GM18861 (cell line): ENCODE measurements at regions not wholly inside any gene's neighbourhood (a gene's known extent, or its start where the extent isn't known, plus 50 kb on each side); places are given as distances from the start of the nearest gene placed in this dataset.
"Not testable (repeated sequence)": the region's sequence is repeated elsewhere in the genome, so short reads cannot be mapped to it uniquely, and the experiment has no call there.

Experiments
- ATAC-seq: cut with Tn5 transposase; IDR thresholded peaks from one replicate; pipeline ENCODE4 v1.9.1; 2021; ENCODE audit not compliant: unreplicated experiment

DNA sequence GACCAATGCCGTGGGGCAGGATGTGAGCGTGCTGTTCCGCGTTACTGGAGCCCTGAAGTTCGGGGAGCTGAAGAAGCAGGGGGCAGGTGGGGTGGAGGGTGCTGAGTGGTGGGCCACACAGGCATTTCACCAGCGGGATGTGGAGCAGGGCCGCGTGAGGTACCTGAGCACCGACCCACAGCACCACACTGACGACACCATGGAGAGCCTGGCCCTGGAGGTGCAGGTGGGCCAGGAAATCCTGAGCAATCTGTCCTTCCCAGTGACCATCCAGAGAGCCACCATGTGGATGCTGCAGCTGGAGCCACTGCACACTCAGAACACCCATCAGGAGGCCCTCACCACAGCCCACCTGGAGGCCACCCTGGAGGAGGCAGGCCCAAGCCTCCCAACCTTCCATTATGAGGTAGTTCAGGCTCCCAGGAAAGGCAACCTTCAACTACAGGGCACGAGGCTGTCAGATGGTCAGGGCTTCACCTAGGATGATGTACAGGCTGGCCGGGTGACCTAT lies 179.6 kb downstream of the TBC1D2B start:
- no peak for ATAC-seq

DNA sequence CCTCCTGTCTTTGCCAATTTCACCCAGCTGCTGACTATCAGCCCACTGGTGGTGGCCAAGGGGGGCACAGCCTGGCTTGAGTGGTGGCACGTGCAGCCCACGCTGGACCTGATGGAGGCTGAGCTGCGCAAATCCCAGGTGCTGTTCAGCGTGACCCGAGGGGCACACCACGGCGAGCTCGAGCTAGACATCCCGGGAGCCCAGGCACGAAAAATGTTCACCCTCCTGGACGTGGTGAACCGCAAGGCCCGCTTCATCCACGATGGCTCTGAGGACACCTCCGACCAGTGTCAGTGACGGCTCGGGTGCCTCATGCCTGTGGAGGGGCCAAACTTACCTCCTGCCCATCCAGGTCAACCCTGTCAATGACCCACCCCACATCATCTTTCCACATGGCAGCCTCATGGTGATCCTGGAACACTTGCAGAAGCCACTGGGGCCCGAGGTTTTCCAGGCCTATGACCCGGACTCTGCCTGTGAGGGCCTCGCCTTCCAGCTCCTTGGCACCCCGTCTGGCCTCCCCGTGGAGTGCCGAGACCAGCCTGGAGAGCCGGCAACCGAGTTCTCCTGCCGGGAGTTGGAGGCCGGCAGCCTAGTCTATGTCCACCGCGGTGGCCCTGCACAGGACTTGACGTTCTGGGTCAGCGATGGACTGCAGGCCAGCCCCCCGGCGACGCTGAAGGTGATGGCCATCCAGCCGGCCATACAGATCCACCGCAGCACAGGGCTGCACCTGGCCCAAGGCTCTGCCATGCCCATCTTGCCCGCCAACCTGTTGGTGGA lies 180.2 kb downstream of the TBC1D2B start:
- ATAC-seq, result not testable (repeated sequence)

DNA sequence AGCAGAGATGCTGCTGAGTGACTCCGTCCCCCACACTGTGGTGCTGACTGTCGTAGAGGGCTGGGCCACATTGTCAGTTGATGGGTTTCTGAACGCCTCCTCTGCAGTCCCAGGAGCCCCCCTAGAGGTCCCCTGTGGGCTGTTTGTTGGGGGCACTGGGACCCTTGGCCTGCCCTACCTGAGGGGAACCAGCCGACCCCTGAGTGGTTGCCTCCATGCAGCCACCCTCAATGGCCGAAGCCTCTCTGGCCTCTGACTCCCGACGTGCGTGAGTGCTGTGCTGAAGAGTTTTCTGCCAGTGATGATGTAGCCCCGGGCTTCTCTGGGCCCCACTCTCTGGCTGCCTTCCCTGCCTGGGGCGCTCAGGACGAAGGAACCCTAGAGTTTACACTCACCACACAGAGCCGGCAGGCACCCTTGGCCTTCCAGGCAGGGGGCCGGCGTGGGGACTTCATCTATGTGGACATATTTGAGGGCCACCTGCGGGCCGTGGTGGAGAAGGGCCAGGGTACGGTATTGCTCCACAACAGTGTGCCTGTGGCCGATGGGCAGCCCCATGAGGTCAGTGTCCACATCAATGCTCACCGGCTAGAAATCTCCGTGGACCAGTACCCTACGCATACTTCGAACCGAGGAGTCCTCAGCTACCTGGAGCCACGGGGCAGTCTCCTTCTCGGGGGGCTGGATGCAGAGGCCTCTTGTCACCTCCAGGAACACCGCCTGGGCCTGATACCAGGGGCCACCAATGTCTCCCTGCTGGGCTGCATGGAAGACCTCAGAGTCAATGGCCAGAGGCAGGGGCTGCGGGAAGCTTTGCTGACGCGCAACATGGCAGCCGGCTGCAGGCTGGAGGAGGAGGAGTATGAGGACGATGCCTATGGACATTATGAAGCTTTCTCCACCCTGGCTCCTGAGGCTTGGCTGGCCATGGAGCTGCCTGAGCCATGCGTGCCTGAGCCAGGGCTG lies 181.1 kb downstream of the TBC1D2B start:
- not testable (repeated sequence) for ATAC-seq

DNA sequence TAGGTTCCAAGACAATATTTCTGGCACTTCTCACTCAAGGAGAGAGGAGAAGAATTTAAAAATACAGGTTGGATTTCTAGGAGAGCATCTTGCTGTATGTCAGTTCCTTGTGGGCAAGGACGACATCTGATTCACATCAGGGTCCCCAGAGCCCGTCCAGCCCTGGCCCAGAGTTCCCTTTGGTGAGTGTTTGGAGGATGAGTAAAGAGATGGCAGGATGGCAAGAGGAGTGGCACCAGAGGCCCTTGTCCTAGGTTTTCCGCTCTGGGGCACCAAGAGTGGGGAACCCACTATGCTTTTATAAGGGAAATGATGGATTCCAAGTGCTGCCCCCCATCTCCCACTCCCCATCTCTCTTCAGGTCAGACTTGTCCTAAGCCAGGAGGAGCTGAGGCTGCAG lies 181.8 kb downstream of the TBC1D2B start:
- no peak for ATAC-seq

DNA sequence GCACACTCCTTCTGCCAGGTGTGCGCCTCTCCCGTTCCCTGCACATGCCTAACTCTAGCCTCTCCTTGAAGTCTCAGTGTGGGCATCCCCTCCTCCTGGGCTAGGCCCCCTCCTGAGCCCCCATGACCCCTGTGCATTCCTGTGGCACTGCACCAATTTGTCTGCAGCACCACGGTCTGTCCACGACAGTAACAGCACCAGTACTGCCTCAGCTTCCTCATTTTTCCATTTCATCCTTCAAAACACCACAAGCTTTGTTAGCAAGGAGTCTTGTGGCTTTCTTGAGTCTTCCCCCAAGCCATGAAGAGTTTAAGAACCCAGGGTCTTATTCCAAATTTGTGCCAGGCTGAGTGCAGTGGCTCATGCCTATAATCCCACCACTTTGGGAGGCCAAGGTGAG lies 182.4 kb downstream of the TBC1D2B start:
- not testable (repeated sequence) for ATAC-seq

DNA sequence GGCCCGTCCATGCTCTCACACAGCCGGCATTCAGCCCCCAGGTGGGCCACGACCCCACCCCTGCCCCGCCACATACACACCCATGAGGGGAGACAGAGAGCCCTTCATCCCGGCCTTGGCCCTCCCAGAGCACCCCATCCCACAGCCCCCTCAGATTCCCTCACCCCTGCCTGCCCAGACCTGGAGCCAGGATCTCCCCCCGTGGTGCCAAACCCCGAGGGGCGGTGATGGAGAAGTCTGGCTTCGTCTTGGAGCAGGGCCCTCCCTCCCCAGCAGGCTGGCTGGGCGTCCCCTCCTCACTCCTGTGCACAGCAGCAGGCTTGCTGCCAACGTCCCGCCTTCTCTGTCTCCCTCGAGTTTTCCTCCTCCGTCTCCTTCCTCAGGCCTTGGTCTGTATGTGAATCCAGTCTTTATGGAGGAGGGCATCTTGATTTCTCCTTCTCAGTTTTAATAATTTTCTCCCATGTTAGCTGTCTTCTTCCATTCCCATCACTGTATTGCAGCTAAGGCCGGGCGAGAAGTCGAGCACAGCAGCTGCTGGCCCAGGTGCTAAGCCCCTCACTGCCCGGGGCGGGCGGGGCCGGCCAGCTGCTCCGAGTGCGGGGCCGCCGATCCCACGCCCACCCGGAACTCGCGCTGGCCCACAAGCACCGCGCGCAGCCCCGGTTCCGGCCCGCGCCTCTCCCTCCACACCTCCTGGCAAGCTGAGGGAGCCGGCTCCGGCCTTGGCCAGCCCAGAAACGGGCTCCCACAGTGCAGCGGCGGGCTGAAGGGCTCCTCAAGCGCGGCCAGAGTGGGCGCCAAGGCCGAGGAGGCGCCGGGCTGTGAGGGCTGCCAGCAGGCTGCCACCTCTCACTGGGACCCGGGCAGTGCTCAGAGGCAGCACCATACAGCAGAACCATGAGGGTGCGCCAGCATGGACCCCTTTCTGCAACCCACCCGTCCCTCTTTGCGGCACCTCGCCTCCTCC lies 183.6 kb downstream of the TBC1D2B start:
- not testable (repeated sequence) for ATAC-seq

DNA sequence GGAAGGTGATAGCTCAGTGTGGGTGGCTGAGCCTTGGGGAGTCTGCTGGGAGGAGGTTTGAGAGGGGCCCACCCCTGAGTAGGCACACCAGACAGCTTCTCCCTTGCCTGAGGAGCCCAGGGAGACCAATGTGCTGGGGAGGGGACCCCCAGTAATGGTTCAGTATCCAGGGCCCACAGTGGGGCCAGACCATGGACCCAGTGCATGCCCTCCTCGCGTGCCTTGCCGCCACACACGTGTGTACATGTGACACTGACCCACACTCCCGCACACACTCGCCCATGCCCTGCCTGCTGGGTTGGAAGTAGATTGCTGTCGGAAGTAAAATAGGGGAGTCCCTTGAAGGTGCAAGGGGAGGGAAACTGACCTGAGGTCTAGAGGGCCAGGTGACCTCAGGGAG lies 184.3 kb downstream of the TBC1D2B start:
- ATAC-seq, result not testable (repeated sequence)

DNA sequence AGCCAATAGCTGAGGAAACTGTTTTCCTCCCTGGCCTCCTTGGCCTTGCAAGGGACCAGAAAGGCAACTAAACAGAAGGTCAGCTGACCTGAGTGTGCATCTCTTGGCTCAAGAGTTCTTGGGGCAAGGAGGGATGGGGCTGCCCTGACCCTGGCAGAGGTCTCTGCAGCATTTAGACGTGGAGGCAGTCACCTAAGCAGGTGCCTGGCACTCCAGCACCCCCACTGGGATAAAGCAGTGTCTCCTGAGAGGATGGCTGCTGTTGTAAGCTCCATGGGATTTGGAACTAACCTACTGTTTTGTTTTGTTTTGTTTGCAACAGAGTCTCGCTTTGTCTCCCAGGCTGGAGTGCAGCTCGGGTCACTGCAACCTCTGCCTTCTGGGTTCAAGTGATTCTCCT lies 185.2 kb downstream of the TBC1D2B start:
- no peak for ATAC-seq

DNA sequence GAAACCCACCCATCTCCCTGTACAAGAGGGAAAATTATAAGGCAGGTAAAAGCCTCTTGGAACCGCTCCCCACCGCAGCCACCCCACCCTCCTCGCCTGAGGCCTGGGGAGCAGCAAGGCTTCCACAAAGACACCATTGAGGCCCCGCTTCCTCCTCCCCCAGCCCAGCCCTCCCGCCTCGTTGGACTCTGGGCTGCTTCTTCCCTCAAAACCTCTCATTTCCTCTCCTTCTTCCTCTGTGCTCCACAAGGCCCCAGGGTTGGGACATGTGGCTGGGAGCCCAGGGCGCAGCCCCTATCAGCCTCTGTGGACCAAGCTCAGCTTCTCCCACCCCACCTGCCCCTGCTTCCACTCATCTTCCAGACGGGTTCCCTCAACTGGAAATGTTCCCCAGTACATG lies 185.6 kb downstream of the TBC1D2B start:
- ATAC-seq, result not testable (repeated sequence)

DNA sequence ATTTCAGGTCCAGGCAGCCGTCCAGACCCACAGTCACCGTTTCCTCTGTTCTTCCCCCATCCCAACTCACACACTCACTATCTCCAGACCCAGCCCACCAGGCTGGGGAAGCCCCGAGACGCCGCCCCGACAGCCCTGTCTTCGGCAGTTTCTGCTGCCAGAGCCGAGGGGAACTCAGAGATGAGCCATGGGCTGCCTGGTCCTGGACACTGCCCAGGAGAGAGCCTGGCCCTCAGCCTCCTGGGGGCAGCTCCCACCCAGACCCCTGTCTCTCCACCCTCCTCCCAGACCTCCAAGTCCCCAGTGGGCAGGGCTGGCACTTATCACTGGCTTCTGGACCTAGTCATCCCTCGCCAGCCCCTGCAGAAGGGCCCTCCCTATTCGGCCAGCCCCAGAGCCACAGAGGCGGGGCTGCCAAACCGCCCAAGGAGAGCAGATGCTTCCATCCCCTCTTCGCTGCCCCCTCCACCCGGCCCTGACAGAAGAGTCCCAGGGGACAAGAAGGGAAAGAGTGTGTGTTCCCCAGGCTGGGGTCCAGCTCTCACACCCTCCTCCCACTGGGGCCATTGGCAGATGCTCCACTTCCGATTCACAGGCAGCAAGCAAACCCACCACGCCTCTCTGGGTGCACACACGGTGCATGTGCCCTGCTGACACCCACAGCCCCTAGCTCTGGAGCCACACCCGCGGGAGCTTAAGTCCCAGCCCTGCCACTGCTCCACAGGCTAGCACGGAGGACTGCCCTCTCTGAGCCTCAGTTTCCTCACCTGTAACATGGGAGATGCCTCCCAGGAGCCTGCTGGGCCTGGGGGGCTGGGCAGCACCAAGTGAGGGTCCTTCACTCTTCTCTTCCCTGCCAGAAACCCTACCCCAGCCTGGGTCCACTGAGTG lies 186.4 kb downstream of the TBC1D2B start:
- peak; percentile 73 for ATAC-seq

DNA sequence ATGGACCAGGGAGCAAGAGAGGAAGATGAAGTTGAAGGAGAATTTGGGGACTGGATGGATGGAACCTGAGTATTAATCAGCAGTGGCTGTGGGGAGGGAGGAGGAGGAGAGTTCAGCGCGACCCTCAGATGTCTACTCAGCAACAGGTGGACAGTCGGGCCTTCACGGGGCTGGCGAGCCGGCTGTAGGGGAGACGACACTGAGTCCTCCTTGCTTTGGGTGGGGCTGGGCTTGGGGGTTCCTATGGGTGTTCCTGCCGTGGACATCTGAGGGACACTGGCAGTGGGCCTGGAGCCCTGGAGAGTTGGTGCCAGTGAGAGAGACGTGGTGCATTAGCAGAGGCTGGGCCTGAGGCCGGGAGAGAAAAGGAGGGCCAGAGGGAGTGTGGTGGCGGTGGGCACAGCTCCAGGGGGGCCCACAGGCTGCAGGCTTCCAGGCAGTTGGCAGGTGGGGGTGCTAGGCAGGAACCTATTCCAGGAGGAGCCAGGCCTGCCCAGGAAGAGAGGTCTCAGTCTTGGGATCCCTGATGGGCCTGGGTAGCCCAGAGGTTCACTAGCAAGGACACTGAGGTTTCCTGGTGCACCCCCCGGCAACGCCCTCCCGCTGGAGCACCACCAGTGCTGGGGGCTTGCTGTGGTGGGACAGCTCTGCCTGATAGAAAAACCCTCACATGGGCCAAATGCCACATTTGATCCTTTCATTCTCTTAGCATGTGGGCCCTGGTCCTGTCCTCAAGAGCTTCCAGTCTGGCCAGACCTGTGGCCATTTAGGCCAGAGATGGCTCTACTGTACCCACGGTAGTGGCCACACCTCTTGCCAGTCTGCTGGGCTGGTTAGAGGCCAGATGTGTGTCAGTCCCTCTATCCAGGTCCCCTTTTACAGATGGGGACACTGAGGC lies 187.4 kb downstream of the TBC1D2B start:
- not testable (repeated sequence) for ATAC-seq

DNA sequence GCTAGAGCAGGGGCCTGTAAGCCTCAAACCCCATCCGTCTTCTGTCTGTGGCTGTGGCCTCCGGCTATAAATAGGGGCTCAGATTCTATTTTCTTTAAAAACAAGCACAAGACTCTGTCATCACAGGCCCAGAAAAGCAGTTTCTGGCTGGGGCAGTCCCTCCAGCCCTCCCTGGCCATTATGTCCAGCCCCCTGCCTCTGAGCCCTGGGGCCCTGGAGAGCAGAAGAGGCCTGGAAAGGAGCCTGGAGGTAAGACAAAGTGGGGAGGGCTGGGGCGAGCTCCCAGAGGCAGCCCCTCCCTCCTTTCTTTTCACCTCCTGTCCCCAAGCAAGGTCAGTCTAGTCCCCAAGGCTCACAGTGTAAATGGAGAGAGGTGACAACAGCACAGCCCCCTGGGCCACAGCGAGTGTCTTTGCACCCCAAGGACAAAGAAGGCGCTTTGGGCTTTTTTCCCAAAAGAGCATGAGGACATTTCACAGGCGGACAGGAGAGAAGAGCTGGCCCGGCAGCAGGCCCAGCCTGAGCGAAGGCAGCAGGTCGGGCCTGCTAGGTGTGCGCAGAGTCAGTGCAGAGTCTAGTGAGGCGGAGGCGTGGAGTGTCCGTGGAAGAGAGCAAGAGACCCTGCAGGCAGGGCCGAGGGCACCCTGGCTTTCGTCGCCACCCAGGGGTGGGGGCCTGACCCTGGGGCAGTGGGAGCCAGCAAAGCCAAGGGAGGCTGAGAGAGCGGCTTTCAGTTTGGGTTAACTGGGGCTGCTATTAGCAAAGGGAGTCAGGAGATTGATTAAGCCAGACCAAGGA lies 188.3 kb downstream of the TBC1D2B start:
- ATAC-seq, result no peak

DNA sequence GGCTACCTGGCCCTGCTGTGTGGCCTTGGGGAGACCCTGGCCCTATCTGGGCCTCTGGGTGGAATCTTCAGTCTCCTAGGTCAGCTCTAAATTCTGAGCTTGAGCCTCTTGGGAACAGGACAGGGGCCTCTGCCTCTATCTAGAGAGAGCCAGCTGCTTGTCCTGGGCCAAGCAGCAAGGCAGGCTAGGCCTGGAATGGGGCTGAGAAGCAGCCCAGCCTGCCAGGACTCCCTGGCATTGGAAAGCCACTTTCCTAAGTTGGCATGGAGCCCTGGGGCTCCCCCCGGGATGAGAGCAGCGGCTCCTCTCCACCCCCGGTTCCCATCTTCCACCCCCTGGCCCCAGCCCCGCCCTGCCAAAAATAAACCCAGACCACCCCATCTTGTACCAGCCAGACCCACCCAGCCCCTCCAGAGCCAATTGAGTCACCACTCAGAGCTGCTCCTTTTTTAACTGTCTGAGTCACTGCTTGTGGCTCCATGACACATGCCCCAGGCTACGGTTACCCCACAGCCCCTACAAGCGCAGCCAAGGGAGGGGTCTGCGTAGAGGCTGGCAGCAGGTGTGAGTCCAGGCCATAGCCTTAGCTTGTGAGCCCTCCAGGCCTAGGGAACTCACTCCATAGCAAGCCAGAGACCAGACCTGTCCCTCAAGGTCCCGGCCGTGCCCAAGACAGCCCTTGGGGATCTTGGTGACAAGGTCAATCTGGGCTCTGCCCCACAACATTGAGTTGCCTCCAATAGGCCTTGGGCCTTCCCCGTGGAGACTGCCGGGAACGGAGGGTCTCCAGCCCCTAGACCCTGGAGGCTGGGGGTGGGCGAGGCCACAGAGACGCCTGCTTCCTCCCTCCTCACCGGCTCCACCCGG lies 189.7 kb downstream of the TBC1D2B start:
- ATAC-seq, result not testable (repeated sequence)

DNA sequence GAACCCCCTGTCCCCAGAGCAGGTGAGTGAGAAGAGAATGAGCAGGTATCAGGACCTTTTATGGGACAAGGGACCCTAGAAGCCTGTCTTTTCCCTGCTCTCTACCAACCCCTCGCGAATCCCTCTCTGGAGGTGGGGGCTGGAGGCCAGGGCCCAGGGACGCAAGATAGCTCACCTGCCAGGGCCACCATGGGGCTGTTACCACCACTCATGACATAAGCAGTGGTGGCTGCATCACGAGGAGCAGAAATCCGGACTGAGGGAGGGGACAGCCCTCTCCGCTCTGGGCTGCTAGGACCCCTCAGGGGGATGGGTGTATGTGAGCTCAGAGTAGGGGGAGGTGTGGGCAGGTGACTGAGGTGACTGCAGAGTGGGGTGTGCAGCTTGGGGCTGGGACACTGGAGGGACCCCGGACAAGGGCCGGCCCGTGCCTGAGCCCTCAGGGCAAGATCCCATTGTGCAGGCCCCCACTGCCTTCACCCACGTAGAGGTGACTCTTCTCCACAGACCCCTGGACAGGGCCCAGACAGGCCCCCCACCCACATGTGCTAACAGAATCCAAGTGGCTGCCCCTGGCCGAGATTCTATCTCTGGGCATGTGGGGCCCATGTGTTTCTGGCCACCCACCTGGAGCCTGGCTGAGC lies 190.6 kb downstream of the TBC1D2B start:
- no peak for ATAC-seq

DNA sequence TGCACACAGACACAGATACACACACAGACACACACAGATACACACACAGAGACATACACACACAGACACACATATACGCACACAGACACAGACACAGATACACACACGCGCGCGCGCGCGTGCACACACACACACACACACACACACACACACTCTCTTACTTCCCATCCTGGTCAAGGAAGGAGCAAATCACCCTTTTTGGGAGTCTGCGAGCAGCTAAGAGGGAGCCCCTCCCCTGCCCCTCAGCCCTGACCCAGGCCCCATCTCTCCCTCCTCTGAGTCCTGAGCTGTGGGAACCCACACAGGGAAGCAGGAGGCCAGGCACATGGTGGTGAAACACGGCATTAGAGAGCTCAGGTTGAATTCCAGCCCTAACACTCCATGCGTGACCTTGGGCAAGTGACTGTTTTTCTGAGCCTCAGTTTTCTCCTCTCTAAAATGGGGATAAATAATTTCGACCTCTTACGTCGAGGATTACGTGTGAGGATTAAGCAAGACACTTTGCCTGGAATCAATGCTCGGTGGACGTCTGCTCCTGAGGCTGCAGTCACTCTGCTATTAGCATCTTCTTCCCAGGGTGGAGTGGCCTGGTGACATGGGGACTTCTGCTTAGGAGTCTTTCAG lies 191.5 kb downstream of the TBC1D2B start:
- ATAC-seq, result not testable (repeated sequence)

DNA sequence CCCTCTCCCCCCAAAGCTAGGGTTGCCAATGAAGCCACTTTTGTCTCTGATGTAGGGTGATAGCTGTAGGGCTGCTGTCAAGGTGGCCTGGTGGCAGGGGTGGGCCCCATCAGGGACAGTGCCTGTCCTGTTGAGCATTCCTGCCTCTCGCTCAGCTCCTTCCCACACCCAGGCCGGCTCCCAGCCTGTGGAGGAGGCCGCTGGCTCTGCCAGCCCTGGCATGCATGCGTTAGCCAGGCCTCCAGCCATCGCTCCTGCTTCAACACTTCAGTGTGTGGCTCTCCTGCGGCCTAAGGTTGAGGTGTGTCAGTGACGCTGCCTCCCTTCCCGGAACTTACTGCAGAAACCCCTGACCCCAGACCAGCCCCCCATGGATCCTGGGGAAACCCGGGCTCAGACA lies 194.5 kb downstream of the TBC1D2B start:
- not testable (repeated sequence) for ATAC-seq
